Fibroblast of skin of right quadriceps (primary cell): ENCODE measurements at regions not wholly inside any gene's neighbourhood (a gene's known extent, or its start where the extent isn't known, plus 50 kb on each side); places are given as distances from the start of the nearest gene placed in this dataset.
A peak's percentile ranks its signal among the peaks of the same experiment; 100 is the strongest.

Source experiments
- DNase-seq: peaks from one replicate; pipeline ENCODE4 v3.0.0-alpha.2; 2013

DNA sequence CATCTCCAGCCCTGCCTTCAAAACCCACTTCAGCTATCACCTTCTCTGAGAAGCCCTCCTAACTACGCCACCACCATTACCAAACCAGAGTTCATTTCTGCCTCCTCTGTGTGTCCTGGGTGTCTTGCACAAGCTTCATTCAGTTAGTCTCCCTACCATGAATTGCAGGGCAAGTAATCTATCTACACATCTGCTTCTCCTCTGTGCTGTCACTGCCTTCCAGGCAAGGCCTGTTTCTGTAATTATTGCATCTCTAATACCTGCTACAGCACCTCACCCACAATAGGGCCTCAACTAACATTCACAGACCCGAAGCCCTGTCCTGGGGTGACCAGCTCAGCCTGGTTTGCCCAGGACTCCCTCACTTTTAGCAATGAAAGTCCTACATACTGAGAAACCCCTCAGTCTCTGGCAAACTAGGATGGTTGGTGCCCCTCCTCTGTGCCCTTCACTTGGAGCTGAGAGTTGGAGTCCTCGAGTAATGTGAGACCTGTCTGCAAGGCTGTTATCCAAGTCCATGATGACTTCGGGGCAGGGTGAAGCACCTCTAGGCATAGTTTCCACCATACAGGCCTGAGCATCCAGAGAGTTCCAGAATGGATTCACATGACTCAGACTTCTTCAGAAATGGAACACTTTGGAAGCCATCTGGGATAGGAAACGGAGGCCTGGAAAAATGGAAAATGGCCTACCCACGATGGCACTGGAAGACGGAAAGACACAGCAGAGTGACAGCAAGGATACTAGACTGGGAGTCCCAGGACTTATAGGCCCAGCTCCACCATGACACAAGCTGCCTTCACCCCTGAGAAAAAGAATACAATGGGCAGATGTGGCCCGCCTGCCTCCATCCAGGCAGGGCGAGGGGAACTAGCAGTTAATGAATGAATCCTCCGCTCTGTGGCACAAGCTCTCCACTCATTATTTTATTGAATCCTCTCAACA, 269.3 kb downstream of the BUD13 start:
- DNase-seq, result no peak

DNA sequence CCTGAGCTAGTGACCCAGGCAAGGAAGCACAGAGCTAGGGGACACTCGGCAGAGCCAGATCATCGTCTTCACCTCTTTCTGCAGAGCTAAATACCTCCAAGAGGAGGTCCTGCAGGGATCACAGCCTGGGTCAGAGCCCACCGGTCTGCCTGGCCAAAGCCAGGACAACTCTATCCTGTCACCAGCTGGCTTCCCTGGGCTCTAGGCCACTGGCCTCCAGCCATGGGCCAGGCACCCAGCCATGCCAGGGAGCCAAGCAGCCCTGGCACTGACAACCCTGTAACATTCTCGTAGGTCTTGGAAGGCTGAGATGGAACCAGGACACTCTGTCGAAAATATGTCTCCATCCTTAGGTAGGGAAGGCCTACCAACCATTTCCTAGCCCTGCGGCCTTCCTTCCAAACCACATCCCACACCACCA, 270.1 kb downstream of the BUD13 start:
- no peak for DNase-seq

DNA sequence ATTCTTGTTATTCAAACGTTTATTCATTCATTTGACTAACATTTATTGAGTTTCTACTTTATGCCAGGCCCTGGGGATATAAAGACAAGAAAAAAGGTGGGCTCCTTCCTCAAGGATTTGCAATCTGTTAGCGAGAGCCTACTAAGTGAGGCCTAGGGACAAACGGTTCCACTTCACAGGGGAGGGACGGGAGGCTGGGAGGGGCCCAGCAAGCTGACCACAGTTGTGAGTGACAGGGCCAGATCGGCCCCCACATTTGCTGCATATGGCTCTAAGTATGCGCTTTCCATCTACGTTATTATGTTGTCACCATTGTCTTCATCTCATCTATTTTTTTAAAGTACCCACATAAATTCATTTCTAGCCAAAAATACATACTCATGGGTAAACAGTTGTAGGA, 271.1 kb downstream of the BUD13 start:
- no peak for DNase-seq

DNA sequence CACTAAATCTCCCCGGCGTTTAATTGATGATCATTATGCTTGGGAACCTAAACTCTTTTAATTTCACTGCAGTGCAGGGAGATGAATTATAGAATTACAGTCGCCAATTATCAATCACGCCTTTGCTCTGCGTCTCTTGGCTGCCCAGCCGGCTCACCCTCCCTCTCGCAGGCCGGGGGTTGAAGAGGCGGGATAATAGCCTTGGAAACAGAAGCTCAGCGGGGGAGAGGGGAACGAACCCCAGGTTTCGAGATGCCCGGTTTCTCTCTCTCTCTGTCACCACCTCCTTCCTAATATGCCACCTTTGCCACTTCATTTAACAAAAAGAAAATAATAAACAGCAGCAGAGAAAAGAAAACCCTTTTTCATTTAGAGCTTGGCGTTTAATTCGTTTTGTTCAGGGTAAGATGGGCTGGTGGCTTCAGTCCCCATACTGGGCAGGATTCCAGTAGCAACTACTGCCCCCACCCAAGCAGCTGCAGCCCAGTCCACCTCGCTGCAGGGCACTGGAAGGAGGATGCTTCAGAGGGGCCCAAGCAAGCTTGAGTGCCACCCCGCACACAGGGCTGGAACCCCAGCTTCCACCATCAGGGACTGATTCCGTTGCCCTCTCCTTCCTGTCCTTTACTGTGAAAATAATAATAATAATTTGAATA, 271.7 kb downstream of the BUD13 start:
- DNase-seq, result no peak

DNA sequence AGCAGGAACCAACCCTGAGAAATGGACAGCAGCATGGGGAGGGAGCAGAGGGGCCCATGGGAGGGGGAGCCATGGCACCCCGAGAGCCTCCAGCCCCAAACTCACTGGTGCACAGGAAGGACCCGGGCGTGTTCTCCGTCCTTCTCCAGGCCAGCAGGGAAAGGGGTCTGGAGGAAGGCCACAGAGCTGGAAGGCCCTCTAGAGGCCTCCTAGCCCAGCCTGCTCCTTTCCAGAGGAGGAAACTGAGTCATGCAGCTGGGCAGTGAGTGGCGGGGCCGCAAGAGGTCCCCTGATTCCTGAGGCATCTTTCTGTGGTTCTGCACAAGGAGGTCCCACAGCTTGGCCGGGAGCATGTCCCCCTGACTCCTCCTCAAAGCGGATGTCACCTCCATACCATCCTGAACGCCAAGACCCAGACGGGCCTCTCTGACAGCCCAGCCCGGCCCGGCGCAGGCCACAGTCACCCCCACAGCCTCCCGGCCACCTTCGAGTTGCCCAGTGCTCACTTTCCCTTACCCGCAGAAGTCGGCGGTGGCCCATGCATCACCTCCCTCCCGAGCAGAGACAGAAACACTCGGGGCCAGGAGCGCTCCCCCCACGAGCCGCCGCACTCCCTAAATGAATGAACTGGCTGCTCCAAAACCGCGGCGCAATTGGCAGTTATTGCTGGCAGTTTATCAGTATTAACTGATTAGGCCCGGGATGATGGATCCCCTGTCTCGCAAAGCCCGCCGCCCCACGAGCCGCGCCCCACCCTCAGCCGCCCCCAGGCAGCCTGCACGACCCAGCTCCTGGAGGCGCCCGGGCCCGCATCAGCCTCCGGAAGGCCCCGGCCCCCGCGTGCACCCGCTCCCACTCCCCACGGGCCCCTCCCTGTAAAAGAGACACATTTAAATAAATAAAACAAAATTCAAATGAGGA, 272.5 kb downstream of the BUD13 start:
- DNase-seq, result no peak

DNA sequence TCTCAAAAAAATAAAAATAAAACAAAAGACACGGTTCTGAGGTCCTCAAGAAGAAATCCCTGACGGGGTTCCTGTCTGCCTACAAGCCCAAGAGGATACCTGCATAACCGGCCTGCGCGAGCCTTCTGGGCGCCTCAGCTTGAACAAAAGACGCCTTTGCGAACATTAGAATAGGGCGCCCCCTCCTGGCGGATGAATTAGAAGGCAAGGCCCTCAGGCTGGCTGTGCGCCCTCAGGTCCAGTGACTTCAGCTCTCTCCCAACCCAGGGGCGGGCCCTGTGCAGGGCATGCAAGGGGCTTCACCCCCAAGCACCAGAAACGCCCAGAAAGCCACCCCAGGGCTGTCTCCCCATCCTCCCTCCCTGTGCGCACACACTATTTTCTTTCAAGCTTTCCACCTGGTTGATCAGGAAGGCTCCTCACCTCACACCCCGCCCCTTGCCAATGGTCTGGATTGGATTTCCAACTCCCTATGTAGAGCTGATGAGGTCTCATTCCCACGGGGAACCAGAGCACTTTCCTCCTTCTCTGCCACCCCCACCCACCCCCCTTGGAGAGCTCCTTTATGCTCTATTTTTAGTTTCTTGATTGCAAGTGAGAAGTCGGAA, 273.3 kb downstream of the BUD13 start:
- peak; percentile 60 for DNase-seq

DNA sequence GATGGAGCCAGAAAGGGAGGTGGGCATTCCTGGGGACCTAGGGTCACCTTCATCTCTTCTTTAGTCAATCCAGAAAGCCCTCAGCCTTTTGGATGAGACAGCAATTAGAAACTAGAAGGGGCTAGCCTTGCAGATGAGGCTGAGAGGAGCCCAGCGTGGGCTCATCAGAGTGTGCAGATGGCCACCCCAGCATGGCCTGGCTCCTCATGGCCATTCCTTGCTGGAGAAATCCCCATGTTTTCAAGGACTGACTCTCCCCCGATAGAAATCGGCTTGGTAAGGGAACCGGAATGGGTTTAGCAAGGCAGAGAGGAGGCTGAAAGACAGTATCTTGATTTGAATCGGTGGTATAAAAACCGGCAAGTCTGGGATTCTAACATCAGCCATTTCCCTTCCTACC, 274.6 kb downstream of the BUD13 start:
- DNase-seq, result no peak

DNA sequence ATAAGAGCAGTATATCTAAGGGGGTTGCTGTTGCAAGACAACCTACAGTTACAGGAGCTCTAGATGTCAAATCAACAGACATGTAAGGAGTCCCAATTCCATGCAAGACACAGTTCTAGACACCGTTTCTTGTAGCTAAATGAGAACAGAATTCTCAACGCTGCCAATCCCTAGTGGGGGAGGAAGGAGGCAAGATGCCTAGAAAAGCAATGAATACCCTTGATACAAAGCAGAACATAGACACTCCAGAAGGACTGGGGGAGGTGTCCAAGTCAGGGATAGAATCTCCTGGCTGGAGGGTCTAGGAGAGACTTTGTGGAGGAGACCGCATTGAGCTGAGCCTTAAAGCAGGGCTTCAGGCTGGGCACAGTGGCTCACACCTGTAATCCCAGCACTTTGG, 280.2 kb downstream of the BUD13 start:
- no peak for DNase-seq

DNA sequence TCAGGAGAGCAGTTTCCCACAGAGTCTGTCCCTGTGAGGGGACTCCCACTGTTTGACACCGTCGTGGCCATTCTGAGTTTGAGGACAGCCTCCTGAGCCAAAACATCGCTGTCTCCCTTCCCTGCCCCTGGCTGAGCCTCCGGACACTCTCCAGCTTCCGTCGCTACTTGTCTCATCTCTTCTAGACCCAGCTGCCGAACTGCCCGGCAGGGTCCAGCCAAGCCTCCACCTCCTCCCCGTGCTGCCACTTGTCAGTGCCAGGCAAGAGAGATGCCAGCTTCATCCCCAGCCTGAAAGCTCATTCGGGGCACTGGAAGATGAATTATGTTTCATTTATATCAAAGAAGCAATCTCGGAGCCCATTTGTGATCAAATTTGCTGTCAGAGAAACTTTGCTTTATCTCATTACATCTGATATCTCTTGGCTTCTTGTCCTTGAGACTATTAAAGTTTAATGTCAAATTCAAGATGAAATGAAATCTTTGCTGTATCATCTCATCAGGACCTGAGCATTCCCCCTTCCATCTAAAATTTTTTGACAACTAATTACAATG, 283.9 kb downstream of the BUD13 start:
- no peak for DNase-seq

DNA sequence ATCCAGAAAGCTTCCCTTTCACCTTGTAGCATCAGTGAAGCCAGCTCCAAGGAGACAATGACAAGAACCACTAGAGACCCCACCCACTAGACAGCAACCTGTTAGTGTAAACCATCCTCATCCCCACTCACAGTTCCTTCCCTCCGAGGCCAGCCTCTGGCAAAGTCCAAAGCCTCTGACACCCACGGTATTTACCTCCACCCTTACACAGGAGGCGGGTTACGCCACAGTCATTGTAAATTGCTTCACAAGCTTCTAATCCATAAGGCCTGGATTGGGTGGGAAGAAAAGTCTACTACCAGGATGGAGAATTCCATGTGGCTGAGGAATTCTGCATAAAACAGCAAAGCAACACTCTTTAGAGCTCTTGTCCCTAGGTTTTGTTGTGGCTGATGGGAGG, 287.4 kb downstream of the BUD13 start:
- DNase-seq, result no peak

DNA sequence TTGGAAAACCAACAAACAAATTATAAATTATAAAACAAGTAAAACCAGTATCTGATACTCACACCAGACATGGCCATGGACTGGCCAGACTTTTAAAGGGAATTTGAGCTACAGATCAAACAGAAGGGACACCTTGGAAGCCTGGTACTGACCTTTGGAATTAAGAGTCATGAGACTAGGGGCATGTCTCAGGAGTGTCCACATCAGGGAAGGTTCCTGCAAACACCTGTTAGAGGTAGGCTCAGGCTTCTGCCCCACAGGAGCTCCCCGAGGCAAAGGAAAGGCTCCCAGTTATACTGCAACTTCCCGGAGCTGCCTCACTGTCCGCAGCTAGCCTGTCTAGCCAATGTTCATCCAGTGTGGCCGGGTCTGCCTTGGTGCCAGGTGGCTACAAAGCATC, 290.1 kb downstream of the BUD13 start:
- no peak for DNase-seq

DNA sequence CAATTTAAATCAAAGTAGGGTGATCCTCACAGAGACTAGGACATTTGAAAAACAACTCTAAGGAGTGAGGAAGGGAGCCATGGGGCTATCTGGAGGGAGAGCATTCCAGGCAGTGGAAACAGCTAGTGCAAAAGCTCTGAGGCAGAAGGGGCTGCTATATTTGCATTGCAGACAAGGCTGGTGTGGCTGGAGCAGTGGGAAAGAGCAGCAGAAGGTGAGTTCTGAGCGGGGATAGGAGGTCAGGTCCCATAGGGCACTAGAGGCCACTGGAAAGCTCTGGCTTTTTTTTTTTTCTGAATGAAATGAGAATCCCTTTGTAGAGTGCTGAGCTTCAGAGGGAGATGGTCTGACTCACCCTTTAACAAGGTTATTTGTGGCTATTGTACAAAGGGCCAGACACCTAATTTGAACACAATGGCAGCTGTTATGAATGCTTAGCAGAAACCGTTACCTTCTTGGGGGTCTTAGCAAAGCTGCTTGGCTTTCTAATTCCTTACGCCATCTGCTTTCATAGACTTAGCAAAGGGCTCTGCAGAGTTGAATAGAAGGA, 291.6 kb downstream of the BUD13 start:
- no peak for DNase-seq

DNA sequence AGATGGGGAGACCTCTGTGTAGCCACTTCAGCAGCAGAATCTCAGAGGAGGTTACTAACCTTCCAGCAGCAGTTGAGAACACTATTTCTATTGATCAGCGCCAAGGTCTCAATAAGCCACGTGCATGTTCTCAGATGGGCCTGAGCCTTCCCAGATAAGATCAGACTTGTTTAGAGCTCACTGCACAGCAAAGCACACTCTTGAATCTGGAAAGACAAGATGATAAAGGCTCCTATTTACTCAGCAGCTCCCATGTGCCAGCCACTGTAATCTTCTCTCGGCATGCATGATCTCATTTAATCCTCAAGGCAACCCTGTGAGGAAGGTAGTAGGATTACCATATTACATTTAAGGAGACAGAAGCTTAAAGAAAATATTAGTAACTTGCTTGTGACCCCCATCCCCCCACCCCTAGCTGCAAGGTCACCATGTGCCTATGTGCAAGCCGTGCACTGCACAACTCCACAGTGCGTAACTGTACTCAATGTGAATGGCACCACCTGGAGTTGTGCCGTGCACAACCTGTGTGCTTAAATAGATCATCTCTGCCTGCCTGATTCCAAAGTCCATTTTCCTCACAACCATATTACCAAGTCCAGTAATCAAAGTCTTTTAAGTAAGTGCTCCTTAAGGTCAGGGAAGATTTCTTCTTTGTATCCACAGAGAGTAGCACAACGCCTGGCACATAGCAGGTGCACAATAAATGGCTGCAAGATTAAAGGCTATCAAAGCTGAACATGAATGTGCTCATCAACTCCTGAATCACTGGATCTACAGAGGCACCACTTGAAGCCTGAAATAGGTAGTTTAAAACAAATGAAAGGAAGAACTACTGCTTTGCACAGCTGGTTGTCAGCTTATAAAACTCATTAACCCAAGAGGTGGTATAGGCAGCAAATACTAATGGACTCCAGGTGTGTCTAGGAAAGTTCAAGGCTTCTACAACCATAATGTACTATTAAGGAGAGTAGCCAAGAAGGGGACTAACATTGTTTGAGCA, 293.8 kb downstream of the BUD13 start:
- DNase-seq, result no peak

DNA sequence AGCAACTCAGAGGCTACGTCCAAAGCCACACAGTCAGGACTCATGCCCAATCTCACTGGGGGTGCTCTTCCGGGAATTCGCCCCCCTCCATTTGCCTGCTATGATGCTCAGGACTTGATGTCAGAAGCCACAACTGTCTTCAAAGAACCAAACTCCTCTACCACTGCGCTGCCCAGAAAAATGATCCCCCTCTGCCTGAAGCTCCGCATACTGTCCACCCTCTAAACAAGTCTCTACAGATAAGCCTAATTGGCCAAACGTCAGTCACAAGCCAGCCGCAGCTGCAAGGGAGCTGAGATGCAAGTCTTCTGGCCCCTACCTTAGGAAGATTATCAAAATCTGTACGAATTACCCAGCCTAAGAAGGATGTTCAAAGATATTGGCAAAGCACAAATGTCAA, 294.6 kb downstream of the BUD13 start:
- DNase-seq, result no peak

DNA sequence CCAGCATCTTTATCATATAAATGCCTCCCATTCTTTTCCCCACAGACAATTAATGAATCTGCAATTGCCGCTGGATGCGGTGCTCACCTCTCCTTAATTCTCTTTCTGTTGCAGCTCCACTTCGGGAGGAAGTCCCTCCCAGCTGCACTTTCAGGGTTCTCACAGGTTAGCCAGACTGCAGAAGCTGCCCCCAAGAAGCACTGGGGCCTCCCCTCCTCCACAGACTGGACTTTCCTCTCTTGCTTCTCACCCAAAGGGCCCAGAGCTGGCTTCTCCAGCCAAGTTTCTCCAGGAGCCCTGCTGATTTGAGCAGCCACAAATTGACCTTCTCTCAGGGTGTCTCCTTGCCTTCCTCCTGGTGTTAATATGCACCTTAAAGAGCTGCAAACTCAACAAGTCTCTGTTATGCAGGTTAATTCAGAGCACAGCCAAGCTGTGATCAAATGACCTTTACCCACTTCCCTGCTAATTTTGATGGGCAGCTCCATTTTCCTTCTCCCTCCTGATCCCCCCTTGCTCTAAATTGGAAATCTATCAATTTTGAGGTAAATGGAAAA, 298.9 kb downstream of the BUD13 start:
- no peak for DNase-seq

DNA sequence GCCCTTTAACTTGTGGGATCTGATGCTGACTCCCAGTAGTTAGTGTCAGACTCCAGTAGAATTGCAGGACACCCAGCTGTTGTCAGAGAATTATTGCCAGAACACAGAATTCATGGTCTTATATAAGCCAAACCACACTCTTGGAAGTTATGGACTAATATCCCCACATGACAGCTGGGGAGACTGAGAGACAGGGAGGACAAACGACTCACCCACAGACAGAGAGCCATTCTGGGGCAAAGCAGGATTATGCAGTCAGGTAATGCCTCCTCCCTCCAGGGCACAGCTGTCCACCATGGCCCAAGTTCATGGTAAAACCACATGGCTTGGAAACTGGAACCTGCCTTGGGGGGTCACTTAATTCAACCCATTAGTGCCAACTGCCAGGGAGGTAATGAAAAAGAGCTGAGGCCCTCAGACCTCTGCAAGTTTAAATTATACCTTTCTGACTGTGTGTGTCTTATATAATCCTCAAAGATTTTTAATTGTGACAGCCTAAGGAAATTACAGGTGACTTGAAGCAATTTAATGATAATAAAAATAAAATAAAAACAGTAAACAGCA, 299.5 kb downstream of the BUD13 start:
- DNase-seq, result no peak

DNA sequence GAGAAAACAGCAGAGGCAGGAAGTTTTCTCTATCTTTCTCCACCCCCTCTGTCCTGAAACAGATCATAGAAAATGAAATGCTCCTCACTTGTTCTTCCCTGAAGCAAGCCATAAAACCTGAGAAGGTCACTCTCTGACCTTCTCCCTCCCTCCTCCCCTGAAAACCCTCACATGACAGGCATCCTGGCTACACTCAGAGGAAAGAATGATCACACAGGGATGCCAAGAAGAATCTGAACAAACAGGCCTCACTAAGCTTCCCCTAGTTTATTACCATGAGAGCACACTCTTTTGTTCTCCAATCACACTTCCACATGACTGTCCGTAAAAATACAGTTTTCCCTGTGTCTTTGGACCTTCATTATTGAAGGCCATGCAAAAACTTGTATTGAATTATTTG, 300.1 kb downstream of the BUD13 start:
- DNase-seq, result no peak

DNA sequence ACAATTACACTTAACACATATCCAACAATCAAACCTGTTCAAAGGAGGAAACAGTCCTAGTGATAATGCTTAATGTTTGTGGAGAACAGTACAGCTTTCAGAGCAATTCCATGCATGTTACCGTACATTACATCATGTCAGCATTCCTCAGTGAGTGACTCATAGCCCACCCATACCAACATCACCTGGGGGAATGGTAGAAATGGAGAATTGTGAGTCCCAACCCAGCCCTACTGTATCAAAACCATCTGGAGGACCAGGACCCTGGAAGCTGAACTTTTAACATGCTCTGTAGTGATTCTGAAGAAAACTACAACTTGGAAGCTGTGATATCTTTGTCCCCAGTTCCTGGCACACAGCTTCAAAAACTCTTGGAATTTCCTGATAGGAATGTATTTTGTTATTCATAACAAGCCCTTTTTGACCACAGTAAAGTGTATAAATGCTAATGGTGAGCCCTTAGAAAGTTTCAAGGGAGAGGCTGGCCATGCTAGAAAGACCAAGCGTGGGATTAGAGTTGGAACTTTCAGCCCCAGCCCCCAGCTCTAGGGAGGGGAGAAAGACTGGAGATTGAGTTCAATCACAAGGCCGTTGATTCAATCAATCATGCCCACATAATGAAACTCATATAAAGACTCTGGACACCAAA, 301.1 kb downstream of the BUD13 start:
- peak; percentile 87 for DNase-seq

DNA sequence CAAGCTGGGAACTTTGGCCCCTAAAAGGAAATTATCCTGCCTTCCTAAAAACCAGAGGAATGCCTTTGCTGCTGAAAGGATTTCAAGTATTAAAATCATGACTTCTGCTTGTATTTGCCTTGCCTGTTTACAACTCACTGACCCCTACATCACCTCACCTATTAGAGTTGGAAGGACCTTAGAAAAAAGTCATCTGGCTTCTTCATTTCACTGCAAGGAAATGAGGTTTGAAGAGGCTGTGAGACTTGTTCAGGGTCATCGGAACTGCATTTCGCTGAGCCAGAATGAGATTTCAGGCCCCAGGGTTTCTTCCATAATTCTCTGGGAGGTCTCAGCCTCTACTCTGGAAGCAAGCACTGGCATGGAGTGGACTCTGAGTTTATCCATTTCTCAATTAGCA, 304.1 kb downstream of the BUD13 start:
- no peak for DNase-seq

DNA sequence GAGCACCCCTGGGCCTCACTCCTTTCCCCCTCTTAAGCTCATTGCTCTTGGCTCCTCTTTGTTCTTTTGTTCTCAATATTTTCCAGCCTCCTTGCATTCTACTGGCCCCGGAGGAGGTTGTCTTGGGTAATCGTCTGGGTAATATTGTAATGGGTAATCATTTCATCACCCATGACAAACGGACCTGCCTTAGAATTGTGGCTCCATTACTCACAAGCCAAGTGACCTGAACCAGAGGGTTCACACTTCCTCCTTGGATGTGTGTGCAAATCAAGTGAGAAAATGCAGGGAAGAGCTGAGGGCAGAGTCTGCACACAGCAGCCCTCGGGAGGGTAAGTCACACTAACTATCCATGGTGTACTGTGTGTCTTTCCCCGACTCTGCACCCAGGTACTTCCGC, 305.0 kb downstream of the BUD13 start:
- peak; percentile 73 for DNase-seq
